Spleen (tissue), 7 donors: ENCODE measurements at regions not wholly inside any gene's neighbourhood (a gene's known extent, or its start where the extent isn't known, plus 50 kb on each side); places are given as distances from the start of the nearest gene placed in this dataset.

Experiments used
- POLR2A ChIP-seq, 3 donors: fragments of 450-650 bp; IDR thresholded peaks; one replicate each; pipeline ENCODE4 v1.5.1; 2017; ENCODE audit warnings: antibody characterized with exemption in 3 of 3, mild to moderate bottlenecking in 1 of 3
- TF ChIP-seq, protein P1 (sequence below), 11 experiments: fragments of 200-600 bp in 7 of 11; fragments of 450-650 bp in 4 of 11; sonication (generic) in 4 of 11; IDR thresholded peaks in 8 of 11; conservative IDR thresholded peaks in 3 of 11; 1 replicate in 7 of 11; 2 replicates in 4 of 11; pipeline versions ENCODE4 v1.4.0 to v1.8.0; 2016 to 2021; ENCODE audit warnings: antibody characterized with exemption in 11 of 11, inconsistent platforms in 4 of 11, mild to moderate bottlenecking in 1 of 11
- donor health status: DM: no; HTN: no; CAD: no; lungs with moderate emphysema.
- donor health status: DM: no; HTN: no; CAD: no.
- donor health status: DM: no; HTN: no; CAD: no.

DNA sequence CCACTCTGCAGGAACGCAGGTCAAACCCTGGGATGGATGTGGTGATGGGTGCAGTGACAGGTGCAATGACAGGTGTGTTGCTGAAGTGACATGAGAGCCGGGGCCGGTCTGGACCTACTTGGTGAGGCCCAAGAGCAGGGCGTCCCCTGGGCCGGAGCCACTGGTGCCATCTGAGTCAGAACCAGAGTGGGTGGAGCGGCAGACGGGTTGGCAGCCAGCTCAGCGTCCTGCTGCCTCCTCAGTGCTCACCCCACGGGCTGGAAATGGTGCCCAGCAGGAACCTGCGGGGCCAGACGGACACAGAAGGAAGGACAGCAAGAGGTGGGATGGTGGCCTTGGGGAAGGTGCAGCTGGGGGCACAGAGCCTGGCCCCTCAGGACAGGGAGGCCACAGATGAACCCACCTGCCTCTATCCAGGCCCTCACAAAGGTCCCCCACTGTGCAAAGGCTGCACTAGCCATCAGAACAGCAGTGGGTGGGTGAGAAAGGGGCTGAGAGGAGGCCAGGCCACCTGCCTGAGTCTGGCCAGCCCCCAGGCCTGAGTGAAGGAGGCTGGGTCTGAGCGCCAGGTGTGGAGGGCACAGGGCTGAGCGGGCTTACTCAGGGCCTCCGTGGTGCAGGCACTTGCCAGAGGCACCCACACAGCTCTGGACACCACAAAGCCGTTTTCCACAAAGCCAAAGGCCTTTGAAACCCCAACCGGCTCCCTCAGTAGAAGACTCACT lies 129.0 kb upstream of the PPP2R2D start:
- TF ChIP-seq, protein P1, sequence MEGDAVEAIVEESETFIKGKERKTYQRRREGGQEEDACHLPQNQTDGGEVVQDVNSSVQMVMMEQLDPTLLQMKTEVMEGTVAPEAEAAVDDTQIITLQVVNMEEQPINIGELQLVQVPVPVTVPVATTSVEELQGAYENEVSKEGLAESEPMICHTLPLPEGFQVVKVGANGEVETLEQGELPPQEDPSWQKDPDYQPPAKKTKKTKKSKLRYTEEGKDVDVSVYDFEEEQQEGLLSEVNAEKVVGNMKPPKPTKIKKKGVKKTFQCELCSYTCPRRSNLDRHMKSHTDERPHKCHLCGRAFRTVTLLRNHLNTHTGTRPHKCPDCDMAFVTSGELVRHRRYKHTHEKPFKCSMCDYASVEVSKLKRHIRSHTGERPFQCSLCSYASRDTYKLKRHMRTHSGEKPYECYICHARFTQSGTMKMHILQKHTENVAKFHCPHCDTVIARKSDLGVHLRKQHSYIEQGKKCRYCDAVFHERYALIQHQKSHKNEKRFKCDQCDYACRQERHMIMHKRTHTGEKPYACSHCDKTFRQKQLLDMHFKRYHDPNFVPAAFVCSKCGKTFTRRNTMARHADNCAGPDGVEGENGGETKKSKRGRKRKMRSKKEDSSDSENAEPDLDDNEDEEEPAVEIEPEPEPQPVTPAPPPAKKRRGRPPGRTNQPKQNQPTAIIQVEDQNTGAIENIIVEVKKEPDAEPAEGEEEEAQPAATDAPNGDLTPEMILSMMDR (IDR thresholded peaks at IDR 0.05 in 8 of 11, conservative IDR thresholded peaks at IDR 0.05 in 3 of 11): no peak
- TF ChIP-seq POLR2A (IDR thresholded peaks at IDR 0.05): no peak
